ENCODE measurements at regions not wholly inside any gene's neighbourhood (a gene's known extent, or its start where the extent isn't known, plus 50 kb on each side); places are given as distances from the start of the nearest gene placed in this dataset.

- TF ChIP-seq, protein P1, sequence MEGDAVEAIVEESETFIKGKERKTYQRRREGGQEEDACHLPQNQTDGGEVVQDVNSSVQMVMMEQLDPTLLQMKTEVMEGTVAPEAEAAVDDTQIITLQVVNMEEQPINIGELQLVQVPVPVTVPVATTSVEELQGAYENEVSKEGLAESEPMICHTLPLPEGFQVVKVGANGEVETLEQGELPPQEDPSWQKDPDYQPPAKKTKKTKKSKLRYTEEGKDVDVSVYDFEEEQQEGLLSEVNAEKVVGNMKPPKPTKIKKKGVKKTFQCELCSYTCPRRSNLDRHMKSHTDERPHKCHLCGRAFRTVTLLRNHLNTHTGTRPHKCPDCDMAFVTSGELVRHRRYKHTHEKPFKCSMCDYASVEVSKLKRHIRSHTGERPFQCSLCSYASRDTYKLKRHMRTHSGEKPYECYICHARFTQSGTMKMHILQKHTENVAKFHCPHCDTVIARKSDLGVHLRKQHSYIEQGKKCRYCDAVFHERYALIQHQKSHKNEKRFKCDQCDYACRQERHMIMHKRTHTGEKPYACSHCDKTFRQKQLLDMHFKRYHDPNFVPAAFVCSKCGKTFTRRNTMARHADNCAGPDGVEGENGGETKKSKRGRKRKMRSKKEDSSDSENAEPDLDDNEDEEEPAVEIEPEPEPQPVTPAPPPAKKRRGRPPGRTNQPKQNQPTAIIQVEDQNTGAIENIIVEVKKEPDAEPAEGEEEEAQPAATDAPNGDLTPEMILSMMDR (IDR thresholded peaks at IDR 0.05): no peak
- no peak for TF ChIP-seq POLR2A (IDR thresholded peaks at IDR 0.05)
These were observed 95.0 kb upstream of the PRR16 start for GRCh38 chr5:120368923-120369715.

All from uterus (tissue), 2 donors.